Ovary (tissue), 7 donors: ENCODE measurements at regions not wholly inside any gene's neighbourhood (a gene's known extent, or its start where the extent isn't known, plus 50 kb on each side); places are given as distances from the start of the nearest gene placed in this dataset.

Source experiments
- DNase-seq, 5 donors: peaks; one replicate each; pipeline ENCODE4 v3.0.0-alpha.2; 2019 to 2020
- H3K27ac ChIP-seq, 2 donors: fragments of 200-600 bp; one replicate each; pipeline versions ENCODE4 v1.5.1 to v1.8.0; 2019 to 2022
- H3K27me3 ChIP-seq: fragments of 200-600 bp; one replicate; pipeline ENCODE4 v1.8.0; 2022
- H3K36me3 ChIP-seq: fragments of 200-600 bp; sonication (generic); one replicate; pipeline ENCODE4 v1.5.1; 2019
- H3K4me1 ChIP-seq: one replicate; pipeline ENCODE4 v1.8.1; 2013; ENCODE audit warnings: mild to moderate bottlenecking, moderate library complexity; ENCODE audit not compliant: insufficient read depth
- H3K4me3 ChIP-seq: fragments of 200-600 bp; sonication (generic); one replicate; pipeline ENCODE4 v1.5.1; 2017
- H3K9me3 ChIP-seq, 2 donors: fragments of 200-600 bp in 1 of 2; sonication (generic) in 1 of 2; one replicate each; pipeline versions ENCODE4 v1.5.1 to v1.8.1; 2013 to 2019; ENCODE audit warnings: mild to moderate bottlenecking in 1 of 2, moderate library complexity in 1 of 2
- CTCF ChIP-seq, 3 donors: fragments of 450-650 bp in 2 of 3; fragments of 200-600 bp in 1 of 3; IDR thresholded peaks; one replicate each; pipeline versions ENCODE4 v1.5.1 to v1.8.0; 2016 to 2022; ENCODE audit warnings: antibody characterized with exemption in 3 of 3, mild to moderate bottlenecking in 1 of 3
- EP300 ChIP-seq: sonication (generic); formaldehyde crosslinking; IDR thresholded peaks from one replicate; pipeline ENCODE4 v1.6.1; 2017; ENCODE audit warnings: antibody characterized with exemption
- POLR2A ChIP-seq: fragments of 450-650 bp; IDR thresholded peaks from one replicate; pipeline ENCODE4 v1.6.1; 2017; ENCODE audit warnings: antibody characterized with exemption, mild to moderate bottlenecking, moderate library complexity
- whole genome bisulfite sequencing, 3 donors: extraction: QIAGEN DNeasy Blood & Tissue Kit in 1 of 3; methylation state at CpG; one replicate each; pipeline versions ENCODE4 v1.1.5 to v1.1.7; 2013 to 2017; 5-methylcytosine and 5-hydroxymethylcytosine counted together
- intact Hi-C, 4 donors: fragments of 100-400 bp; cut with DNase I; formaldehyde crosslinking; loops; one replicate each; pipeline versions ENCODE4 v1.11.0 to v1.15.1; 2022 to 2023
- donor health status: DM: no; HTN: no; CAD: no; lungs with moderate emphysema.
- donor health status: DM: no; HTN: no; CAD: no.
- donor health status: Bipolar disorder and iron deficiency.
- donor health status: DM: no; HTN: no; CAD: no.
- donor health status: DM: yes; HTN: yes; CAD: no.

- Histone ChIP-seq H3K27ac (no peak overlapping the region), H3K4me3 (no peak overlapping the region), H3K4me1 (no peaks in the 10 kb centered on the region), H3K27me3 (no peaks in the 10 kb centered on the region), H3K36me3 (no peaks in the 10 kb centered on the region), H3K9me3 (no peaks in the 10 kb centered on the region)
- intact Hi-C loops, result loop anchor here in 1 of 4 donors (10.0 kb wide), 1 partner anchor 1492 kb away; no protein-coding TSS in a partner anchor
- no peak for DNase-seq
- TF ChIP-seq CTCF (IDR thresholded peaks at IDR 0.05), result no peak
- TF ChIP-seq POLR2A, result no peak
- TF ChIP-seq EP300, result no peak
- WGBS, 3 donors, result 53 to 56% (median 53%) methylated on average over 2 of the region's 2 CpGs
Observed at GRCh38 chr6:164926686-164927085, 382.7 kb downstream of the C6orf118 start.

GRCh38 chr6:164925681-164926530, 383.5 kb downstream of the C6orf118 start:
- no peaks in the 10 kb centered on the region for H3K4me1 ChIP-seq
- TF ChIP-seq POLR2A, result no peak
- no peak for TF ChIP-seq EP300
- TF ChIP-seq CTCF (IDR thresholded peaks at IDR 0.05), result no peak
- no peaks in the 10 kb centered on the region for H3K27me3 ChIP-seq
- no peak overlapping the region for H3K4me3 ChIP-seq
- H3K9me3 ChIP-seq, result no peaks in the 10 kb centered on the region
- no peaks in the 10 kb centered on the region for H3K36me3 ChIP-seq
- WGBS, 3 donors, result 85 to 86% (median 86%) methylated on average over 5 of the region's 5 CpGs
- no peak for DNase-seq
- intact Hi-C loops, result loop anchor here in 1 of 4 donors (10.0 kb wide), 1 partner anchor 1491 kb away; no protein-coding TSS in a partner anchor
- H3K27ac ChIP-seq, result no peak overlapping the region

- WGBS, 3 donors, result 13 to 44% (median 15%) methylated on average over 10 of the region's 10 CpGs
- no peak overlapping the region for H3K4me3 ChIP-seq
- no peaks in the 10 kb centered on the region for H3K4me1 ChIP-seq
- H3K27me3 ChIP-seq, result no peaks in the 10 kb centered on the region
- TF ChIP-seq EP300, result no peak
- no peak for TF ChIP-seq CTCF (IDR thresholded peaks at IDR 0.05)
- TF ChIP-seq POLR2A, result no peak
- no peaks in the 10 kb centered on the region for H3K36me3 ChIP-seq
- intact Hi-C loops, result loop anchor here in 1 of 4 donors (10.0 kb wide), 1 partner anchor 1490 kb away; no protein-coding TSS in a partner anchor
- DNase-seq, result no peak
- no peaks in the 10 kb centered on the region for H3K9me3 ChIP-seq
- no peak overlapping the region for H3K27ac ChIP-seq
Observed at GRCh38 chr6:164924674-164925073, 384.7 kb downstream of the C6orf118 start.

DNA sequence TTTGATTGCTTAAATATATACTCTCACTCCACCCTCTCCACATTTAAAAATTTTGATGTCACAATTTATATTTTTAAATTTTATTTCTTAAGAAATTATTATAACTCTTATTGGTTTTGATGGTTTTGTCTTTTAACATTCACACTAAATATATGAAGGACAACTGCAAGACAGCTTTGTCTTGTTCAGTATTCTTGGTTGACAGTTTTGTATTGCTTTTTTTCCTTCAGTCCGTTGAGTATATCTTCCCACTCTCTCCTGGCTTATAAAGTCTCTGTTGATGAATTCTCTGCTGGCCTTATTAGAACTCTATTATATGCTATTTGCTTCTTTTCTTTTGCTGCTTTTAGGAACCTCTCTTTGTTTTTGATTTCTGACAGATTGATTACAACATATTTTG, 392.2 kb downstream of the C6orf118 start:
- H3K4me3 ChIP-seq, result no peak overlapping the region
- WGBS, 3 donors, result 80 to 91% (median 86%) methylated on average over 1 of the region's 1 CpG
- TF ChIP-seq POLR2A, result no peak
- no peak for TF ChIP-seq EP300
- TF ChIP-seq CTCF (IDR thresholded peaks at IDR 0.05), result no peak

More for the DNA sequence above, 392.2 kb downstream of the C6orf118 start:
- peaks cover 0 to 6% of the 10 kb centered on the region in 2 donors for H3K9me3 ChIP-seq
- no peak overlapping the region for H3K27ac ChIP-seq
- intact Hi-C loops, result no loop called here
- no peaks in the 10 kb centered on the region for H3K36me3 ChIP-seq
- no peaks in the 10 kb centered on the region for H3K4me1 ChIP-seq
- H3K27me3 ChIP-seq, result no peaks in the 10 kb centered on the region
- DNase-seq, result no peak
